ENCODE measurements at regions not wholly inside any gene's neighbourhood (a gene's known extent, or its start where the extent isn't known, plus 50 kb on each side); places are given as distances from the start of the nearest gene placed in this dataset.
"Not testable (repeated sequence)": the region's sequence is repeated elsewhere in the genome, so short reads cannot be mapped to it uniquely, and the experiment has no call there.

DNA sequence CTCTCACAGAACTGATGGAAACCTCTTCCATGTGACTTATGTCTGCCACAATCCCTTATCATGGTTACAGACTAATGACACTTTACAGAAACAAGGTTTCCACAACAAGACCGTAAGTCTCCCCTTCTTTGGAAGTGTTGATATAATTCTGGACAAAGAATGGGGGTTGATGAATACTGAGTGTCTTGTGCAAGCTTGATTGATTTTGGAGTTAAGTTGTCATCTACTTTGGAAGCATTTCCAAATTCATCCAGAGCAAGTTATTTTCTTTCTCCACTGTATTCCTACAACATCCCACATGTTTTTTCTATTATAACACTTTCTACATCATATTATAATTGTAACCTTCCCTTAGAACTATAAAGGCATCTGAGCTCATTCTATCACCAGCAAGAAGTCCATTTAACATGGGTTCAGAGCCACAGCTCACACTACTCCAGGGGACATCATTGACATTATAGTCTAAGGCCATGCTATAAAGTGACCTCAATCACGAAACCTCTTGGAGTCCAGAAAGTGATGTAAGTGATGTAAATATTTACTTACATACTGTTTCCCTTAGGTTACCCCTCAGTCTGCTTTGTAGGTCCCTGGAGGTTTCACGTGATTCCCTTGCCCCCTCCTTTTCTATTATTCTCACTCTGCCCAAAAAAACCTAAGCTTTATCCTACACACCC lies 125.7 kb upstream of the PBX1 start:
- no peak for DNase-seq
- no peak overlapping the region for H3K4me3 ChIP-seq (ENCODE audit: low read length)
- WGBS (ENCODE audit: insufficient coverage, low lambda C conversion rate): 50% methylated on average over 1 of the region's 3 CpGs
- H3K36me3 ChIP-seq (ENCODE audit: control insufficient read depth, insufficient read depth, low read length): no peaks in the 10 kb centered on the region
- H3K27me3 ChIP-seq (ENCODE audit: control insufficient read depth, insufficient read depth, low read length): peaks cover 2% of the 10 kb centered on the region
- no peak overlapping the region for H3K27ac ChIP-seq (ENCODE audit: low read length)
- no peaks in the 10 kb centered on the region for H3K4me1 ChIP-seq (ENCODE audit: control insufficient read depth, insufficient read depth, low read length)
- H3K9me3 ChIP-seq (ENCODE audit: control insufficient read depth, low read depth, low read length): no peaks in the 10 kb centered on the region

DNA sequence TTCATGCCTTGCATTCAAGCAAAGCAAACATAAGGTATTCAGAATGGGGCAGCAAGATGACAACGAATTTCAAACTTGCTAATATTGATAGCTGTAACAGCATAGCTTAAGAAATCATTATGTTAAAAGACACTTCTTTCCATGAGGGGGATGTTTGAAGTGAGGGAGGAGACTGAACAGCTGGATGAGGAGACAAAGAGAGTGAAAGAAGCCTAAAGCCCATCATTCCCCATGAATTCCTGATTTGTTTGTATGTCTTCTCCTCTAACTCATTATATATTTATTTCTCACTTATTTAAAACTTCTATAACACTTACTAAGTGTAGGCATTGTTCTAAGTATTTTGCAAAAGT lies 125.2 kb upstream of the PBX1 start:
- no peak overlapping the region for H3K4me3 ChIP-seq (ENCODE audit: low read length)
- H3K4me1 ChIP-seq (ENCODE audit: control insufficient read depth, insufficient read depth, low read length): no peaks in the 10 kb centered on the region
- H3K27ac ChIP-seq (ENCODE audit: low read length): no peak overlapping the region
- no peak for DNase-seq
- H3K27me3 ChIP-seq (ENCODE audit: control insufficient read depth, insufficient read depth, low read length): peaks cover 2% of the 10 kb centered on the region
- H3K36me3 ChIP-seq (ENCODE audit: control insufficient read depth, insufficient read depth, low read length): no peaks in the 10 kb centered on the region
- no peaks in the 10 kb centered on the region for H3K9me3 ChIP-seq (ENCODE audit: control insufficient read depth, low read depth, low read length)
- WGBS (ENCODE audit: insufficient coverage, low lambda C conversion rate): 100% methylated on average over 1 of the region's 1 CpG

DNA sequence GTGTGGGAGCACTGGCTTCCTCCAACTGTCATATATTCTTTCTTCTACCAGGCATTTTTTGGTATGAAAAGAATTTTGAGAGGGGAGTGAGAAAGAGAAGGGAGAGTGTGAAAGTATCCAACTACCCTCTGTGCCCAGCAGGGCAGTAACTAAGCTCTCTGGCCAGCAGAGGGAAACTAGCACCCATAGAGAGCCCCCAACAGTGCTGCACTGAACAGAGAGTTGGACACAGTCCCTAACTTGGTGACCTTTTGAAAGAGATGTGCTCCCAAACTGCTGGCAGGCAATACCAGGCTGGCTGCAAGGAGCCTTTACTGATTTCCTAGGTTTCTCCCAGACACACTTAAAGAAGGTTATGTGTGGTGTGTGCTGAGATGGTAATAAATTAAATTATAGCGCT lies 118.8 kb upstream of the PBX1 start:
- Histone ChIP-seq H3K36me3 (ENCODE audit: control insufficient read depth, insufficient read depth, low read length) (no peaks in the 10 kb centered on the region), H3K9me3 (ENCODE audit: control insufficient read depth, low read depth, low read length) (no peaks in the 10 kb centered on the region), H3K27ac (ENCODE audit: low read length) (no peak overlapping the region), H3K27me3 (ENCODE audit: control insufficient read depth, insufficient read depth, low read length) (no peaks in the 10 kb centered on the region), H3K4me3 (ENCODE audit: low read length) (no peak overlapping the region), H3K4me1 (ENCODE audit: control insufficient read depth, insufficient read depth, low read length) (no peaks in the 10 kb centered on the region)
- WGBS (ENCODE audit: insufficient coverage, low lambda C conversion rate): no CpG with 5 or more reads among the region's 1 CpG
- DNase-seq: peak; percentile 14 to 15

- no peaks in the 10 kb centered on the region for H3K36me3 ChIP-seq (ENCODE audit: control insufficient read depth, insufficient read depth, low read length)
- H3K27ac ChIP-seq (ENCODE audit: low read length): no peak overlapping the region
- no peaks in the 10 kb centered on the region for H3K4me1 ChIP-seq (ENCODE audit: control insufficient read depth, insufficient read depth, low read length)
- H3K9me3 ChIP-seq (ENCODE audit: control insufficient read depth, low read depth, low read length): no peaks in the 10 kb centered on the region
- DNase-seq: no peak
- WGBS (ENCODE audit: insufficient coverage, low lambda C conversion rate): 100% methylated on average over 1 of the region's 1 CpG
- no peaks in the 10 kb centered on the region for H3K27me3 ChIP-seq (ENCODE audit: control insufficient read depth, insufficient read depth, low read length)
- H3K4me3 ChIP-seq (ENCODE audit: low read length): no peak overlapping the region
Measured at GRCh38 chr1:164443166-164443565, 115.8 kb upstream of the PBX1 start.

- H3K9me3 ChIP-seq (ENCODE audit: control insufficient read depth, low read depth, low read length): no peaks in the 10 kb centered on the region
- H3K4me3 ChIP-seq (ENCODE audit: low read length): no peak overlapping the region
- no CpG with 5 or more reads among the region's 1 CpG for WGBS (ENCODE audit: insufficient coverage, low lambda C conversion rate)
- no peak for DNase-seq
- no peaks in the 10 kb centered on the region for H3K27me3 ChIP-seq (ENCODE audit: control insufficient read depth, insufficient read depth, low read length)
- no peak overlapping the region for H3K27ac ChIP-seq (ENCODE audit: low read length)
- H3K4me1 ChIP-seq (ENCODE audit: control insufficient read depth, insufficient read depth, low read length): no peaks in the 10 kb centered on the region
- no peaks in the 10 kb centered on the region for H3K36me3 ChIP-seq (ENCODE audit: control insufficient read depth, insufficient read depth, low read length)
Measured at GRCh38 chr1:164443836-164444235, 115.1 kb upstream of the PBX1 start.

- no peak overlapping the region for H3K27ac ChIP-seq (ENCODE audit: low read length)
- no peak overlapping the region for H3K4me3 ChIP-seq (ENCODE audit: low read length)
- H3K27me3 ChIP-seq (ENCODE audit: control insufficient read depth, insufficient read depth, low read length): no peaks in the 10 kb centered on the region
- no peak for DNase-seq
- no peaks in the 10 kb centered on the region for H3K36me3 ChIP-seq (ENCODE audit: control insufficient read depth, insufficient read depth, low read length)
- no peaks in the 10 kb centered on the region for H3K4me1 ChIP-seq (ENCODE audit: control insufficient read depth, insufficient read depth, low read length)
- no peaks in the 10 kb centered on the region for H3K9me3 ChIP-seq (ENCODE audit: control insufficient read depth, low read depth, low read length)
- WGBS (ENCODE audit: insufficient coverage, low lambda C conversion rate): 93% methylated on average over 2 of the region's 6 CpGs
Measured at GRCh38 chr1:164446020-164446419, 113.0 kb upstream of the PBX1 start.

DNA sequence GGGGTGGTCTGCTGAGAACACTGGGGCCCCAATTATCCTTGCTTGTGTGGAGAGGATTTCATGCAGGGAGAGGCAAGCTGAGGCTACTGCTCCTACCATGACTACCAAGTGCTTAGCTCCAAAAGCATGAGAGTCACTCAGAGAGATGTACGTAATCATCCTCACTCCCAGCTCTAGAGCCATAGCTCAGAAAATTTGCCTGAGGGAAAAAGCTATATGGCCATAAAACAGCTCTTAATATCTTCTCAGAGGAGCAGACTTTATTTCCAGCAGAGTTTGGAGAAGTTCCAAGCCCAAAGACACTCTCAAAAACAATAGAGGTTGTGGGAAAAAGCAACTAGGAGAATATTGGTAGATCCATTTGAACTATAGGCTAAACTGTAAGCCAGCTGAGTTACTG lies 106.4 kb upstream of the PBX1 start:
- DNase-seq: no peak
- Histone ChIP-seq H3K9me3 (ENCODE audit: control insufficient read depth, low read depth, low read length) (peaks cover 4% of the 10 kb centered on the region), H3K36me3 (ENCODE audit: control insufficient read depth, insufficient read depth, low read length) (no peaks in the 10 kb centered on the region), H3K4me3 (ENCODE audit: low read length) (no peak overlapping the region), H3K27me3 (ENCODE audit: control insufficient read depth, insufficient read depth, low read length) (no peaks in the 10 kb centered on the region), H3K4me1 (ENCODE audit: control insufficient read depth, insufficient read depth, low read length) (no peaks in the 10 kb centered on the region), H3K27ac (ENCODE audit: low read length) (no peak overlapping the region)
- no CpG with 5 or more reads among the region's 1 CpG for whole genome bisulfite sequencing (ENCODE audit: insufficient coverage, low lambda C conversion rate)

DNA sequence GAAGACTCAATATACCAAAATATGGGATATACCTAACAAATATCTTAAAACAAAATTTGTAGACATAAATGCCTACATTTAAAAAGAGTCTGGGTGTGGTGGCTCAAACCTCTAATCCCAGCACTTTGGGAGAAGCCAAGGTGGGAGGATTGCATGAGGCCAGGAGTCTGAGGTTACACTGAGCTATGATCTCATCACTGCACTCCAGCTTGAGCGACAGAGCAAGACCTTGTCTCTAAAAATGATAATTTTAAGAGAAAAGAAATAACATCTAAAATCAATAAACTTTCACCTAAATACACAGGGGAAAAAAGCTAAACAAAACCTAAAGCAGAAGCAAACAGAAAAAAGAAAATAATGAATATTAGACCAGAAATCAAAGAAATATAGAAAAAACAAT lies 102.7 kb upstream of the PBX1 start:
- WGBS (ENCODE audit: insufficient coverage, low lambda C conversion rate): 80% methylated on average over 1 of the region's 1 CpG
- Histone ChIP-seq H3K27ac (ENCODE audit: low read length) (no peak overlapping the region), H3K4me3 (ENCODE audit: low read length) (no peak overlapping the region), H3K4me1 (ENCODE audit: control insufficient read depth, insufficient read depth, low read length) (no peaks in the 10 kb centered on the region), H3K27me3 (ENCODE audit: control insufficient read depth, insufficient read depth, low read length) (no peaks in the 10 kb centered on the region), H3K36me3 (ENCODE audit: control insufficient read depth, insufficient read depth, low read length) (no peaks in the 10 kb centered on the region), H3K9me3 (ENCODE audit: control insufficient read depth, low read depth, low read length) (peaks cover 4% of the 10 kb centered on the region)
- DNase-seq: no peak

DNA sequence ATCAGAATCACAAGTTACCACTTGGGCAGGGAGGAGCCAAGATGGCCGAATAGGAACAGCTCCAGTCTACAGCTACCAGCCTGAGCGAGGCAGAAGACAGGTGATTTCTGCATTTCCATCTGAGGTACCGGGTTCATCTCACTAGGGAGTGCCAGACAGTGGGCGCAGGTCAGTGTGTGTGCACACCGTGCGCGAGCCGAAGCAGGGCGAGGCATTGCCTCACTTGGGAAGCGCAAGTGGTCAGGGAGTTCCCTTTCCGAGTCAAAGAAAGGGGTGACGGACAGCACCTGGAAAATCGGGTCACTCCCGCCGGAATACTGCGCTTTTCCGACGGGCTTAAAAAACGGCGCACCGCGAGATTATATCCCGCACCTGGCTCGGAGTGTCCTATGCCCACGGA lies 99.8 kb upstream of the PBX1 start:
- not testable (repeated sequence) for H3K4me3 ChIP-seq (ENCODE audit: low read length); H3K4me1 ChIP-seq (ENCODE audit: control insufficient read depth, insufficient read depth, low read length); H3K27me3 ChIP-seq (ENCODE audit: control insufficient read depth, insufficient read depth, low read length); H3K27ac ChIP-seq (ENCODE audit: low read length); DNase-seq; H3K36me3 ChIP-seq (ENCODE audit: control insufficient read depth, insufficient read depth, low read length); H3K9me3 ChIP-seq (ENCODE audit: control insufficient read depth, low read depth, low read length)
- WGBS (ENCODE audit: insufficient coverage, low lambda C conversion rate): no CpG with 5 or more reads among the region's 25 CpGs

DNA sequence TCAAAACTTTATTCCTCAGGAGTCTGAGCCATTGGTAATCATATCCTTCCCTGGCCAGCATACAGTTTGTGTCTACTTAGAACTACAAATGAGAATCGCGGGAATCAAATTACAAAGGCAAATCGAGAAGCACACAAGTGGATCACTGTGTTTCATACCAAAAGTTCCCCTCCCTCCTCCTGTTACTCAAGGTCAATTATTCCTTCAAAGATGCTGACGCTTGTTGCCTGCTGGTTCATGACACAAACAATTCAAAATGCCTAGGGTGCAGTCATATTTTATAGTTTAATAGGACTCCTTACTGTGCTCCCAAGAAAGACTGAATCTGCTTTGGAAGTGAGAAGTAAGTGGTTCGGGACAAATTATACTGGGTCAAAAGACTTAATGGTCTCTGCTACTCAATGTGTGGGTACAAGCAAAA lies 93.0 kb upstream of the PBX1 start:
- H3K4me3 ChIP-seq (ENCODE audit: low read length): no peak overlapping the region
- no peaks in the 10 kb centered on the region for H3K27me3 ChIP-seq (ENCODE audit: control insufficient read depth, insufficient read depth, low read length)
- no peaks in the 10 kb centered on the region for H3K36me3 ChIP-seq (ENCODE audit: control insufficient read depth, insufficient read depth, low read length)
- 83% methylated on average over 1 of the region's 5 CpGs for WGBS (ENCODE audit: insufficient coverage, low lambda C conversion rate)
- H3K9me3 ChIP-seq (ENCODE audit: control insufficient read depth, low read depth, low read length): no peaks in the 10 kb centered on the region
- H3K27ac ChIP-seq (ENCODE audit: low read length): no peak overlapping the region
- no peaks in the 10 kb centered on the region for H3K4me1 ChIP-seq (ENCODE audit: control insufficient read depth, insufficient read depth, low read length)
- DNase-seq: no peak

DNA sequence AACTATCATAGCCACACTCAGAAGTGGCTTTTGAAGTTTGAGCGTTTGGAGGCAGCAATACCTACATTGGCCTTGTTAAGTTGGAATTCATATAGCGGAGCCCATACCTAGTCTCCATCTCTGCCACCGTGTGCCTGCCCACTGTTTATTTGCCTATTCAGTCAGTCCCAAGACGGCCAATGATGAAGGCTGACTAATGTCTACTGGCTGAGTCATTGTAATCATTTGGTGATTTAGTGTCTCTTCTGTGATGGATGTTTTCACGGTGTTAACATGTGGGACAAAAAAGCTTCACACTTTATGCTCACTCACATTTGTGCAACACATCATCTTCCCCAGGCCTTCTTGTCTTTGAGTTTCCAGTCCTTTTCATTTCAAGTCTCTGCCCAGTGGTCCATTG lies 92.6 kb upstream of the PBX1 start:
- no peak overlapping the region for H3K4me3 ChIP-seq (ENCODE audit: low read length)
- H3K36me3 ChIP-seq (ENCODE audit: control insufficient read depth, insufficient read depth, low read length): no peaks in the 10 kb centered on the region
- H3K27me3 ChIP-seq (ENCODE audit: control insufficient read depth, insufficient read depth, low read length): no peaks in the 10 kb centered on the region
- H3K27ac ChIP-seq (ENCODE audit: low read length): no peak overlapping the region
- no peaks in the 10 kb centered on the region for H3K9me3 ChIP-seq (ENCODE audit: control insufficient read depth, low read depth, low read length)
- H3K4me1 ChIP-seq (ENCODE audit: control insufficient read depth, insufficient read depth, low read length): no peaks in the 10 kb centered on the region
- no peak for DNase-seq
- no CpG with 5 or more reads among the region's 5 CpGs for WGBS (ENCODE audit: insufficient coverage, low lambda C conversion rate)

Measured in large intestine (tissue), 3 donors.